HG02981 (cell line): ENCODE measurements at regions not wholly inside any gene's neighbourhood (a gene's known extent, or its start where the extent isn't known, plus 50 kb on each side); places are given as distances from the start of the nearest gene placed in this dataset.
"Not testable (repeated sequence)": the region's sequence is repeated elsewhere in the genome, so short reads cannot be mapped to it uniquely, and the experiment has no call there.

Experiments
- ATAC-seq: cut with Tn5 transposase; IDR thresholded peaks from one replicate; pipeline ENCODE4 v1.9.1; 2021; ENCODE audit warnings: mild to moderate bottlenecking, moderate library complexity; ENCODE audit not compliant: unreplicated experiment

- no peak for ATAC-seq
These were observed 249.8 kb upstream of the ATP5MC3 start for GRCh38 chr2:175431101-175431946.

GRCh38 chr2:175430236-175430635, 248.7 kb upstream of the ATP5MC3 start:
- ATAC-seq = no peak

- ATAC-seq = no peak
These were observed 236.8 kb upstream of the ATP5MC3 start for GRCh38 chr2:175418224-175418835.

DNA sequence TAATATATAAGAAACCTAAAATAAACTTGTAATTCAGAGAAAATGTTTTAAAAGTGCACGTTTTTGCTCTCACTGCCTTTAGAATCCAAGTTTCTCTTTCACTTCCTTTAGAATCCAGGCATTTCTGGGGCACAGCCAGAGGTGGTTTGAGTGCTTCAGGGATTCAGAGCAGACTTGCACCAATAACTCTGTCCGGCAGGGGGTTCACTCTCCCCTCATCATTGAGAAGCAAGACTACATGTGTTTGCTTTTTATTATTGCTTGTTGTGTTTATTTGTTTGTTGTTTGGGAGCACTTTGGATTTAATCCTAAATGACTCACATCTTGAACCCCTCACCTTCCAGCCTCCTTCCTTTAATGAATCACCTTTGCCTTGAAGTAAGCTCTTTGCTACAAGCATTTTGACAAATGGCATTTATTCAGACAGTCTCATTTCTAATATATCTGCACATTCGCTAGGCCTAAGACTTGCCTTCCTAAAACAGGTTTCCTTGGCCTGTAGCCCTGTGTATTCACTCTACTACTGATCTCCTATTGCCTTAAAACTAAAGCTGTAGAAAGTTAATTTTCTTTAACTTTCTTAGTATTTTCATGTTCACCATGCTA, 233.5 kb upstream of the ATP5MC3 start:
- ATAC-seq = no peak

GRCh38 chr2:175414191-175414881, 232.8 kb upstream of the ATP5MC3 start:
- ATAC-seq = no peak

DNA sequence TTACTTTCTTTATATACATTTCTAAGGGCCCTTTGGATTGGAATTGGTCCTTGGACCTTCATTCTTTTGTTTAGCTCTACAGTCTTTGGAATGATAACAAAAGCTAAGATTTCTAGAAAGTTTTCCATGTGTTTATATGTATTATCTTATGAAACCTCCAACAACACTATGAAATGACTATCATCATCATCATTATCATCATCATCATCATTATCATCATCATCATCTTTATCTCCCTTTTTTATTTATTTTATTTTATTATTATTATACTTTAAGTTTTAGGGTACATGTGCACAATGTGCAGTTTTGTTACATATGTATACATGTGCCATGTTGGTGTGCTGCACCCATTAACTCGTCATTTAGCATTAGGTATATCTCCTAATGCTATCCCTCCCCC, 229.4 kb upstream of the ATP5MC3 start:
- ATAC-seq = not testable (repeated sequence)

GRCh38 chr2:175404839-175405238, 223.3 kb upstream of the ATP5MC3 start:
- no peak for ATAC-seq

DNA sequence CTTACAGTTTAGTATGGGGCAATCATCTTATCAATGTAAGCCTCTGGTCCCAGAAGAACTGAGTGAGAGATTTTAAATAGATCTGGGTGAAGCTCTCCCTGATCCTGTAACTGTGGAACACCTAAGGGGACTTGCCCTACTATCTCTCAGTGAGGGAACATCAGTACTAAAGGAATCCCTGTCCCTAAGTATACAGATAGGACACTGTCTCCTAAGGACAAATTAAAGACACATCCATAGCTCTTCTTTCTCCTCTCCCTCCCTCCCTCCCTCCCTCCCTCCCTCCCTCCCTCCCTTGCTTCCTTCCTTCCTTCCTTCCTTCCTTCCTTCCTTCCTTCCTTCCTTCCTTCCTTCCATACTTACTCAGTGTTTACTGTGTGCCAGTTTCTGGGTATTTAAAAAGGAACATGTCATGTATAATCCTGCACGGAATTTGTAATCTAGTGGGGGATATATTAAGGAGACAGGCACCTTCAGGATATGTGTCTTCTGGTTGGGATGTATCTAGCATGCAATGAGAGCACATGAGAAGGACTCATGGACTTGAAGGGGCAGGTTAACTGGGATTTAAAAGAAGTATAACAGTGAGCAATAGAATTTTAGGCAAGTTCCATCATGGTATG, 222.2 kb upstream of the ATP5MC3 start:
- ATAC-seq = no peak

GRCh38 chr2:175402571-175402970, 221.1 kb upstream of the ATP5MC3 start:
- no peak for ATAC-seq

- ATAC-seq = no peak
These were observed 220.5 kb upstream of the ATP5MC3 start for GRCh38 chr2:175401956-175402469.

DNA sequence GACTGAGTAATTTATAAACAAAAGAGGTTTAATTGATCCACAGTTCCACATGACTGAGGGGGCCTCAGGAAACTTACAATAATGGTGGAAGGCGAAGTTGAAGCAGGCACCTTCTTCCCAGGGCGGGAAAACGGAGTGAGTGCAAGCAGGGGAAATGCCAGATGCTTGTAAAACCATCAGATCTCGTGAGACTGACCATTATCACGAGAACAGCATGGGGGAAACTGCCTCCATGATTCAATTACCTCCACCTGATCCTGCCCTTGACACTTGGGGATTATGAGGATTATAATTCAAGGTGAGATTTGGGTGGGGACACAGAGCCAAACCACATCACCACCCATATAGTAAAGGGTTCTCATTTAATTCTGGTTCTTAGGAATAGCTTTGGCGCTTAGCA, 219.5 kb upstream of the ATP5MC3 start:
- no peak for ATAC-seq

GRCh38 chr2:175399326-175399725, 217.8 kb upstream of the ATP5MC3 start:
- ATAC-seq = no peak

DNA sequence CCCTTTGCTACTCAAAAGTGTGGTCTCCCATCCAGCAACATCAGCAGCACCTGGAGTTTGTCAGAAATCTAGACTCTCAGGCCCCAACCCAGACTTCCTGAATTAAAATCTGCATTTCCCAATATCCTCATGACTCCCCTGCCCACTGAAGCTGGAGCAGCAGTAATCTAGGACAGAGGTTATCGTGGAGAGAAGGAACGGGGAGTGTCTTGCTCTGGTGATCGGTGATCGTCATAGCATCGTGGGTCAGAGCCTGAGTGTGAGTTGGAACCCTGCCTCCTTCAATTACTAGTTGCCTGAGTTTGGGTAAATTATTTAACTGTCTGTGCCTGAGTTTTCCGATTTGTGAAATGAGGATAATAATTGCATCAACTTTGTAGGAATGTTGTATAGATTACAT, 217.3 kb upstream of the ATP5MC3 start:
- ATAC-seq = no peak

- no peak for ATAC-seq
These were observed 215.2 kb upstream of the ATP5MC3 start for GRCh38 chr2:175396696-175397095.

- ATAC-seq = no peak
These were observed 212.3 kb upstream of the ATP5MC3 start for GRCh38 chr2:175393851-175394250.

- ATAC-seq = no peak
These were observed 201.8 kb upstream of the ATP5MC3 start for GRCh38 chr2:175383286-175383685.

DNA sequence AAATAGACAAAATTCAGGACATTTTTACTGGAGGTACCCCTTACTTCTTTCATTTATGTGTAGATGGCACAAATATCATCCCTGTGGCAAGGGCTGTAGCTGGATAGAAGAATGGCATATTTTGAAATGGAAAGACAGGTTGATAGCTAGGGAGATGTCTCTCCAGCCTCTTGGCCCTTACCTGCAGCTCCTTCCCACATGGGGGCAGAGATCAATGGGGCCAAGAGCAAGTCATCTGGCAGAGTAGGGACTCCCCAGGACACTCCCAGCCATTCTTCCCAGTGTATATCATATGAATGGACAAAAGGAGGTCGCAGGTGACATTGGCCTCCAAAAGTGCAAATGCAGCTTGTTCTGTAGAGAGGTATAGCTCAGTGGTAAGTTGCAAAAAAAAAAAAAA, 192.2 kb upstream of the ATP5MC3 start:
- ATAC-seq = no peak

GRCh38 chr2:175372704-175373701, 191.5 kb upstream of the ATP5MC3 start:
- ATAC-seq = no peak

- no peak for ATAC-seq
These were observed 189.9 kb upstream of the ATP5MC3 start for GRCh38 chr2:175371378-175371777.

- peak; percentile 71 for ATAC-seq
These were observed 185.3 kb upstream of the ATP5MC3 start for GRCh38 chr2:175366815-175367214.
